HL-60 (cell line): ENCODE measurements at regions not wholly inside any gene's neighbourhood (a gene's known extent, or its start where the extent isn't known, plus 50 kb on each side); places are given as distances from the start of the nearest gene placed in this dataset.

Experiments used
- DNase-seq, 2 experiments: peaks; one replicate each; pipeline ENCODE4 v3.0.0-alpha.2; 2010 to 2020; ENCODE audit warnings: low read depth in 1 of 2, low spot score in 1 of 2
- H3K27ac ChIP-seq: fragments of 250-450 bp; sonication (Bioruptor Pico); replicated peaks from 2 replicates; pipeline ENCODE4 v1.5.1; 2020; ENCODE audit warnings: mild to moderate bottlenecking, moderate library complexity
- H3K27me3 ChIP-seq: fragments of 250-450 bp; sonication (Bioruptor Pico); 2 replicates; pipeline ENCODE4 v1.5.1; 2021; ENCODE audit warnings: mild to moderate bottlenecking, moderate library complexity; ENCODE audit not compliant: insufficient read depth, poor library complexity, severe bottlenecking
- H3K4me3 ChIP-seq: replicated peaks from 2 replicates; pipeline ENCODE4 v1.5.1; 2011; ENCODE audit warnings: mild to moderate bottlenecking, control low read depth, low read length; ENCODE audit not compliant: insufficient read depth
- GABPA ChIP-seq: IDR thresholded peaks from 2 replicates; pipeline ENCODE4 v1.6.1; 2012; ENCODE audit warnings: low read depth
- POLR2AphosphoS5 ChIP-seq: IDR thresholded peaks from 2 replicates; pipeline ENCODE4 v1.6.1; 2012; ENCODE audit warnings: low read depth
- SPI1 ChIP-seq: IDR thresholded peaks from 2 replicates; pipeline ENCODE4 v1.6.1; 2012; ENCODE audit warnings: low read depth, mild to moderate bottlenecking, borderline replicate concordance
- TF ChIP-seq, protein P1 (sequence below): IDR thresholded peaks from 2 replicates; pipeline ENCODE4 v1.6.1; 2012; ENCODE audit warnings: low read depth; ENCODE audit not compliant: insufficient replicate concordance
- TF ChIP-seq, protein P2 (sequence below): IDR thresholded peaks from one replicate; pipeline ENCODE4 v1.5.1; 2011; ENCODE audit warnings: low read length, control low read depth, inconsistent platforms; ENCODE audit not compliant: insufficient read depth

DNA sequence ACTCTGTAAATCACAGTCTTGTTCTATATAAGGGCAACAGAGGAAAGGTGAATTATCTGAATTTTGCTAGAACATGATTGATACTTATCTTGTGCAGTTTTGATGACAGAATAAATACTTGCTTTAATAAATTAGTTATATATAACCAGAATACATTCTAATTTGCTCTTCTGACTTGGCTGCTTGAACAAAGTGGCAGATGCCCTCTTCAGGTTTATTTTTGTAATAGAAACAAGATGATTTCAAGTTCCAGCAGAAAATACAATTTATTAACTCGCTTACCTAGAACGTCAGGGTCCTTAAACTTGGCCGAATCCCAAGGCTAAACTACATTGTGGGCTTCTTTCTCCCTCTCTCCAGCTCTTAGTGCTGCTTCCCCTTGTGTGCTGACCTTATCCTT, 57.6 kb upstream of the SSTR1 start:
- H3K4me3 ChIP-seq: no peak overlapping the region
- DNase-seq: no peak
- H3K27ac ChIP-seq: no peak overlapping the region
- H3K27me3 ChIP-seq: no peaks in the 10 kb centered on the region
- TF ChIP-seq, protein P1, sequence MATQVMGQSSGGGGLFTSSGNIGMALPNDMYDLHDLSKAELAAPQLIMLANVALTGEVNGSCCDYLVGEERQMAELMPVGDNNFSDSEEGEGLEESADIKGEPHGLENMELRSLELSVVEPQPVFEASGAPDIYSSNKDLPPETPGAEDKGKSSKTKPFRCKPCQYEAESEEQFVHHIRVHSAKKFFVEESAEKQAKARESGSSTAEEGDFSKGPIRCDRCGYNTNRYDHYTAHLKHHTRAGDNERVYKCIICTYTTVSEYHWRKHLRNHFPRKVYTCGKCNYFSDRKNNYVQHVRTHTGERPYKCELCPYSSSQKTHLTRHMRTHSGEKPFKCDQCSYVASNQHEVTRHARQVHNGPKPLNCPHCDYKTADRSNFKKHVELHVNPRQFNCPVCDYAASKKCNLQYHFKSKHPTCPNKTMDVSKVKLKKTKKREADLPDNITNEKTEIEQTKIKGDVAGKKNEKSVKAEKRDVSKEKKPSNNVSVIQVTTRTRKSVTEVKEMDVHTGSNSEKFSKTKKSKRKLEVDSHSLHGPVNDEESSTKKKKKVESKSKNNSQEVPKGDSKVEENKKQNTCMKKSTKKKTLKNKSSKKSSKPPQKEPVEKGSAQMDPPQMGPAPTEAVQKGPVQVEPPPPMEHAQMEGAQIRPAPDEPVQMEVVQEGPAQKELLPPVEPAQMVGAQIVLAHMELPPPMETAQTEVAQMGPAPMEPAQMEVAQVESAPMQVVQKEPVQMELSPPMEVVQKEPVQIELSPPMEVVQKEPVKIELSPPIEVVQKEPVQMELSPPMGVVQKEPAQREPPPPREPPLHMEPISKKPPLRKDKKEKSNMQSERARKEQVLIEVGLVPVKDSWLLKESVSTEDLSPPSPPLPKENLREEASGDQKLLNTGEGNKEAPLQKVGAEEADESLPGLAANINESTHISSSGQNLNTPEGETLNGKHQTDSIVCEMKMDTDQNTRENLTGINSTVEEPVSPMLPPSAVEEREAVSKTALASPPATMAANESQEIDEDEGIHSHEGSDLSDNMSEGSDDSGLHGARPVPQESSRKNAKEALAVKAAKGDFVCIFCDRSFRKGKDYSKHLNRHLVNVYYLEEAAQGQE: no peak
- TF ChIP-seq POLR2AphosphoS5: no peak
- TF ChIP-seq SPI1: no peak
- no peak for TF ChIP-seq GABPA
- TF ChIP-seq, protein P2, sequence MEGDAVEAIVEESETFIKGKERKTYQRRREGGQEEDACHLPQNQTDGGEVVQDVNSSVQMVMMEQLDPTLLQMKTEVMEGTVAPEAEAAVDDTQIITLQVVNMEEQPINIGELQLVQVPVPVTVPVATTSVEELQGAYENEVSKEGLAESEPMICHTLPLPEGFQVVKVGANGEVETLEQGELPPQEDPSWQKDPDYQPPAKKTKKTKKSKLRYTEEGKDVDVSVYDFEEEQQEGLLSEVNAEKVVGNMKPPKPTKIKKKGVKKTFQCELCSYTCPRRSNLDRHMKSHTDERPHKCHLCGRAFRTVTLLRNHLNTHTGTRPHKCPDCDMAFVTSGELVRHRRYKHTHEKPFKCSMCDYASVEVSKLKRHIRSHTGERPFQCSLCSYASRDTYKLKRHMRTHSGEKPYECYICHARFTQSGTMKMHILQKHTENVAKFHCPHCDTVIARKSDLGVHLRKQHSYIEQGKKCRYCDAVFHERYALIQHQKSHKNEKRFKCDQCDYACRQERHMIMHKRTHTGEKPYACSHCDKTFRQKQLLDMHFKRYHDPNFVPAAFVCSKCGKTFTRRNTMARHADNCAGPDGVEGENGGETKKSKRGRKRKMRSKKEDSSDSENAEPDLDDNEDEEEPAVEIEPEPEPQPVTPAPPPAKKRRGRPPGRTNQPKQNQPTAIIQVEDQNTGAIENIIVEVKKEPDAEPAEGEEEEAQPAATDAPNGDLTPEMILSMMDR: no peak
